PC-3 (cell line): ENCODE measurements at regions not wholly inside any gene's neighbourhood (a gene's known extent, or its start where the extent isn't known, plus 50 kb on each side); places are given as distances from the start of the nearest gene placed in this dataset.

ENCODE experiments used
- EZH2 ChIP-seq: fragments of 300-600 bp; sonication (generic); IDR thresholded peaks from one replicate; pipeline ENCODE4 v1.6.1; 2017; ENCODE audit warnings: antibody characterized with exemption, mild to moderate bottlenecking, low read length; ENCODE audit not compliant: unreplicated experiment
- EZH2phosphoT487 ChIP-seq: fragments of 300-600 bp; sonication (generic); IDR thresholded peaks from 2 replicates; pipeline ENCODE4 v1.6.1; 2018; ENCODE audit warnings: mild to moderate bottlenecking, antibody characterized with exemption, low read length, borderline replicate concordance
- TF ChIP-seq, protein P1 (sequence below): fragments of 300-600 bp; sonication (generic); conservative IDR thresholded peaks from 2 replicates; pipeline ENCODE4 v1.5.1; 2017; ENCODE audit warnings: antibody characterized with exemption, low read depth, mild to moderate bottlenecking, low read length

- TF ChIP-seq, protein P1, sequence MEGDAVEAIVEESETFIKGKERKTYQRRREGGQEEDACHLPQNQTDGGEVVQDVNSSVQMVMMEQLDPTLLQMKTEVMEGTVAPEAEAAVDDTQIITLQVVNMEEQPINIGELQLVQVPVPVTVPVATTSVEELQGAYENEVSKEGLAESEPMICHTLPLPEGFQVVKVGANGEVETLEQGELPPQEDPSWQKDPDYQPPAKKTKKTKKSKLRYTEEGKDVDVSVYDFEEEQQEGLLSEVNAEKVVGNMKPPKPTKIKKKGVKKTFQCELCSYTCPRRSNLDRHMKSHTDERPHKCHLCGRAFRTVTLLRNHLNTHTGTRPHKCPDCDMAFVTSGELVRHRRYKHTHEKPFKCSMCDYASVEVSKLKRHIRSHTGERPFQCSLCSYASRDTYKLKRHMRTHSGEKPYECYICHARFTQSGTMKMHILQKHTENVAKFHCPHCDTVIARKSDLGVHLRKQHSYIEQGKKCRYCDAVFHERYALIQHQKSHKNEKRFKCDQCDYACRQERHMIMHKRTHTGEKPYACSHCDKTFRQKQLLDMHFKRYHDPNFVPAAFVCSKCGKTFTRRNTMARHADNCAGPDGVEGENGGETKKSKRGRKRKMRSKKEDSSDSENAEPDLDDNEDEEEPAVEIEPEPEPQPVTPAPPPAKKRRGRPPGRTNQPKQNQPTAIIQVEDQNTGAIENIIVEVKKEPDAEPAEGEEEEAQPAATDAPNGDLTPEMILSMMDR: no peak
- TF ChIP-seq EZH2phosphoT487 (no peak), EZH2 (no peak)
Measured at GRCh38 chr5:176736931-176737745, 73.2 kb upstream of the UNC5A start.
